ENCODE measurements at regions not wholly inside any gene's neighbourhood (a gene's known extent, or its start where the extent isn't known, plus 50 kb on each side); places are given as distances from the start of the nearest gene placed in this dataset.
"Not testable (repeated sequence)": the region's sequence is repeated elsewhere in the genome, so short reads cannot be mapped to it uniquely, and the experiment has no call there.

DNA sequence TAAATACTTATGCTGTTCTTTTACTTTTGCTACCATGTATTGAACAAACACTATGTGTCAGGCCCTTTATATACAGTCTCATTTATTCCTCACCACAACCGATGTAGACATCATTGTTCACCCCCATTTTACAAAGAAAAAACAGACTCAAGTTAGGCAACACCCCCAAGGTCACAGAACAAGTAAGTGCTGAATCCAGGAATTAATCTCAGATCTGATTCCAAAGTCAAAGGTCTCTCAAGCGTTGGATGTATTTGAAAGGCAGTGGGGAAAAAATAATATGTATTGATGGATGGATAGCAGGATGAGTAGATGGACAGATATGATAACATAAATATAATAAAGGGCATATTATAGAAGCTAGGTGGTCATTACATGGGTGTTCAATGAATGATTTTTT, 85.1 kb upstream of the VLDLR start:
- no peaks in the 10 kb centered on the region for H3K9me3 Mint-ChIP-seq
- H3K27ac Mint-ChIP-seq: no peak overlapping the region
- H3K27me3 Mint-ChIP-seq: peaks cover 3% of the 10 kb centered on the region
- no peak for DNase-seq
- intact Hi-C loops (cut with micrococcal nuclease): no loop called here
- H3K36me3 Mint-ChIP-seq (ENCODE audit: low read depth): no peaks in the 10 kb centered on the region
- no peak overlapping the region for H3K4me3 Mint-ChIP-seq
- no peaks in the 10 kb centered on the region for H3K4me1 Mint-ChIP-seq

DNA sequence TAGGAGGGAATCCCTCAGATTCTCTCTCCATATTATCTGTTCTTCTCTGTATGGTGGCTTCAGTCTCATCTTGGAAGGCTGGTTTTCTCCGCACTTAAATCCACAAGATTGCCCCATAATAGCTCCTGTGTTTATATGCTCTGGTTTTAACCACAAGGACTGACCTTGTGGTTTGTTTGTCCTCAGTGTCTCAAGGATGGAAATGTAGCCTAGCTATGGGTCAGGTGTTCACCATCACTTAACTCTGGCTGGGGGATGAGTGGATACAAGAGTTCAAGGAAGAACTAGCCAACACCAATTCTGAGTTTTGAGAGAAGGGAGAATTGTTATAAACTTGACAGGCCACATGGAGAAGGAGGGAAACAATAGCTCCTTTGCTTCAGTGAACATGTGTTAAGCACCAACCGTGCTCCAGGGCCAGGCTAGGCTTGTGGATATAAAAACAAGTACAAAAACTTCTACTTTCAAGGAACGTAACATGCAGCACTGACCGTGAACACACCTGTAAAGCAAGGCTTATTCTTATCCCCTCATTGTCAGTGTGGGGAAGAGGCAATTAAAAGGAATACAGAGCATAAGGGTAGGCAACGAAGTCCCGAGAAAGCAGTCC, 75.6 kb upstream of the VLDLR start:
- peaks cover 4% of the 10 kb centered on the region for H3K9me3 Mint-ChIP-seq
- no peaks in the 10 kb centered on the region for H3K36me3 Mint-ChIP-seq (ENCODE audit: low read depth)
- H3K27ac Mint-ChIP-seq: no peak overlapping the region
- H3K4me1 Mint-ChIP-seq: no peaks in the 10 kb centered on the region
- intact Hi-C loops (cut with micrococcal nuclease): no loop called here
- no peak overlapping the region for H3K4me3 Mint-ChIP-seq
- no peak for DNase-seq
- H3K27me3 Mint-ChIP-seq: no peaks in the 10 kb centered on the region

DNA sequence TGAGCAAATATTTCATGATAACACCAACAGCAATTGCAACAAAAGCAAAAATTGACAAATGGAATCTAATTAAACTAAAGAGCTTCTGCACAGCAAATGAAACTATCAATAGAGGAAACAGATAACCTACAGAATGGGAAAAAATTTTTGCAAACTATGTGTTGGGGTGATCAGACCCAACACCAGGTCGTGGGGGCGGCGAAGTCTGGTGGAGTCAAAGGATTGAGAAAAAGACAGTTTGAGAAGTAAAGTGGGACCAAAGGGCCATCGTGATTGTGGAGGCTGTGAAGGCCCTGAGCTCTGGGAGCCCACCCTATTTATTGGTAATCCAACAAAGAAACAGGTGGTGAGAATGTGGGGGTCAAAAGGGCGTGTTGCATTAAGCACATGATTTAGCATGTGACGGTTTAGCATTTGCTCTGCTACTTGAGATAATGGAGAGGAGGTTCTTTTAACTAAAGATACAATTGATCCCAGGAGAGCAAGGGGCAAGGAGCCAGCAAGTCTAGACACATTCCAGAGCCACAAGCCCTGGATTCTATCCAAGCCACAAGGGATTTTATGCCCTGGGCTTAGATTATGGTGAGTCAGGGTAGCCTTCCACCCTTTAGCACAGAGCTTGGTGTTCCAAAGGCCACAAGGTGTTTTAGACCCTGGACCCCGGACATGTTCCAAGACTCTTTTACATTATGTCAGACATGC, 65.5 kb upstream of the VLDLR start:
- DNase-seq; H3K4me3 Mint-ChIP-seq; H3K27ac Mint-ChIP-seq; H3K4me1 Mint-ChIP-seq; H3K27me3 Mint-ChIP-seq; H3K9me3 Mint-ChIP-seq; intact Hi-C loops (cut with micrococcal nuclease); H3K36me3 Mint-ChIP-seq (ENCODE audit: low read depth): not testable (repeated sequence)

DNA sequence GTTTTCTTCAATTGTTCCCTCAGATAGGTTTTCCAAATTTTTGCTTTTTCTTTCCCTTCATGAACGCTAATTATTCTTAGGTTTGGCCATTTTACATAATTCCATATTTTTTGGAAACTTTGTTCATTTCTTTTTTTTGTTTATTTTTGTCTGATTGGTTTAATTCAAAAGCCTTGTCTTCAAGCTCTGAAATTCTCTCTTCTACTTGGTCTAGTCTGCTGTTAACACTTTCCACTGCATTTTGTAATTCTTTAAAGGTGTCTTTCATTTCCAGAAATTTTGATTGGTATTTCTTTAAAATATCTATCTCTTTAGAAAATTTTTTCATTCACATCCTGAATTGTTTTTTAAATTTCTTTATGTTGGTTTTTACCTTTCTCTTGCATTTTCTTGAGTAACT, 63.9 kb upstream of the VLDLR start:
- H3K36me3 Mint-ChIP-seq (ENCODE audit: low read depth): no peaks in the 10 kb centered on the region
- H3K9me3 Mint-ChIP-seq: peaks cover 6% of the 10 kb centered on the region
- H3K4me3 Mint-ChIP-seq: no peak overlapping the region
- DNase-seq: no peak
- H3K27me3 Mint-ChIP-seq: no peaks in the 10 kb centered on the region
- intact Hi-C loops (cut with micrococcal nuclease): no loop called here
- H3K27ac Mint-ChIP-seq: no peak overlapping the region
- no peaks in the 10 kb centered on the region for H3K4me1 Mint-ChIP-seq

DNA sequence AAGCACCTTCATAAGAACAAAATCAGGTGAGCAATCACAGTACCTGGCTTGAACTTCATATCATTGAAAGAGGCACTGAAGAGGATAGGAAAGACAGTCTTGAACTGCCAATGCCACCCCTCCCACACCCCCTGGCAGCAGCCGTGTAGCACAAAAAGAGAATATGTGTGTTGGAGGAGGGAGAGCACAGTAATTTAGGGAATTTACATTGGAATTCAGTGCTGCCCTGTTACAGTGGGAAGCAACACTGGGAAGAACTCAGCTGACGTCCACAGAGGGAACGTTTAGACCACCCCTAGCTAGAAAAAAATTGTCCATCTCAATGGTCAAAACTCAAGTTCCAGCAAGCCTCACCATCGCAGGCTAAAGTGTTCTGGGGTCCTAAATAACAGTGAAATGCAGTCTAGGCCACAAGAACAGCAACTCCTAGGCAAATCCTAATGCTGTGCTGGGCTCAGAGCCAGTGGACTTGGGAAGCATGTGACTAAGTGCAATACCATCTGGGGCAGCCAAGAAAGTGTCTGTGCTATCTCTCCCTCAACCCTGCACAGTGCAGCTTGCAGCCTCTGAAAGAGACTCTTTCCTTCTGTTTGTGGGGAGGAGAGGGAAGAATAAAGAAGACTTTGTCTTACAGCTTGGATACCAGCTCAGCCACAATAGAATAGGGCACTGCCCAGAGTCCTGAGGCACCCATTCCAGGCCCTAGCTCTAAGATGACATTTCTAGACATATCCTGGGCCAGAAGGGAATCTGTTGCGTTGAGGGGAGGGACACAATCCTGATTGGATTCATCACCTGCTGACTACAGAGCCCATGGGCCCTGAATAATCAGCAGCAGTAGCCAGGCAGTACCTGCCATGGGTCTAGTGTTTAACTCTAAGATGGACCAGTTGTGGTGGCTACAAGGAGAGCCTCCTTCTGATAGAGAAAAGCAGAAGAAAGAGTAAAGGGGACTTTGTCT, 62.1 kb upstream of the VLDLR start:
- no peak for DNase-seq
- no peaks in the 10 kb centered on the region for H3K27me3 Mint-ChIP-seq
- no peaks in the 10 kb centered on the region for H3K4me1 Mint-ChIP-seq
- H3K27ac Mint-ChIP-seq: no peak overlapping the region
- no peaks in the 10 kb centered on the region for H3K36me3 Mint-ChIP-seq (ENCODE audit: low read depth)
- H3K9me3 Mint-ChIP-seq: peaks cover 7% of the 10 kb centered on the region
- H3K4me3 Mint-ChIP-seq: no peak overlapping the region
- intact Hi-C loops (cut with micrococcal nuclease): no loop called here

DNA sequence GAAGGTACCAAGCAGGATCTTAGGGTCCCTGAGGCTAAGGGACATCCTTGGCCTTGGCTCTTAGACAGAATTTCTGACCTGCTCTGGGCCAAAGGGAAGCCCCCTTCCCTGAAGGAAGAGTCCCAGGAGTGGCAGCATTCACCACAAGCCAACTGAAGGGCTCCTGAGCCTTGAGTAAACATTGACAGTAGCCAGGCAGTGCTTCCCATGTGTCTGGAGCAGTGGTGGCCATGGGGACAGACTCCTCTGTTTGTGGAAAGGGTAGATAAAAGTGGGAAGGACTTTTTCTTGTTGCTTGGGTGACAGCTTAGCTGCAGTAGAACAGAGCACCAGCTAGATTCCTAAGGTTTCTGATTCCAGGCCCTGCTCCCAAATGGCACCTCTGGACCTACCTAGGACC, 61.4 kb upstream of the VLDLR start:
- Mint-ChIP-seq H3K27ac (no peak overlapping the region), H3K27me3 (no peaks in the 10 kb centered on the region), H3K4me1 (no peaks in the 10 kb centered on the region), H3K4me3 (no peak overlapping the region), H3K9me3 (peaks cover 7% of the 10 kb centered on the region), H3K36me3 (ENCODE audit: low read depth) (no peaks in the 10 kb centered on the region)
- intact Hi-C loops (cut with micrococcal nuclease): no loop called here
- no peak for DNase-seq

DNA sequence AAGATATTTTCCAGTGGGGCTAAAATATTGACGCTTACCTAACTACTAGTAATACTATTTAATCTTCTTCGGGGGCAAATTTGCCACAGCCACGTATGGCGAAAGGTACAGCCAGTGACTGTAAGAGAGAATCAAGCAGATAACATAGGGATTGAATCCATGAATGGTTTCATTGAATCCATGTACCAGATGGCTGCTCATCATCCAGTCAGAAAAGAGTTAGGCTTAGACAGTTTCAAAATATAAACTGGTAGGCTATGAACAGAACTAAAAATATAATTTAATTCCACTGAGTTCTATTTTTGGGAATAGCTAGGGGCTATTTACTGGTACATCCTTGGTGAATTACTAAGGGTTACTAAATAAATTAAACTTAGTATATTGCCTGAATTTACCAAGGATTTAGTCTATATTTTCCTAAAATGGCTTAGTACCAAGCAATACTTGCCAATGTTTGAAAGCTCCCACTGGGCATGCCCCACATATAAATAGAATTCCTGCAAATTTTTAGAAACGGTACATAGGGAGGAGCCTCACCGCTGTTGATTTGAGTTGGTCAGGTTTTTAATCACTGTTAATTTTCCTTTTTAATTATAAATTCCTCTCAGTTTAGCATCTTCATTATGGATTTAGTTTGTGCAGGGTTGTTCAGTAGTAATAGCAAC, 55.8 kb upstream of the VLDLR start:
- Mint-ChIP-seq H3K27ac (no peak overlapping the region), H3K4me1 (no peaks in the 10 kb centered on the region), H3K9me3 (peaks cover 3% of the 10 kb centered on the region), H3K4me3 (no peak overlapping the region), H3K27me3 (no peaks in the 10 kb centered on the region), H3K36me3 (ENCODE audit: low read depth) (no peaks in the 10 kb centered on the region)
- DNase-seq: no peak
- intact Hi-C loops (cut with micrococcal nuclease): no loop called here

DNA sequence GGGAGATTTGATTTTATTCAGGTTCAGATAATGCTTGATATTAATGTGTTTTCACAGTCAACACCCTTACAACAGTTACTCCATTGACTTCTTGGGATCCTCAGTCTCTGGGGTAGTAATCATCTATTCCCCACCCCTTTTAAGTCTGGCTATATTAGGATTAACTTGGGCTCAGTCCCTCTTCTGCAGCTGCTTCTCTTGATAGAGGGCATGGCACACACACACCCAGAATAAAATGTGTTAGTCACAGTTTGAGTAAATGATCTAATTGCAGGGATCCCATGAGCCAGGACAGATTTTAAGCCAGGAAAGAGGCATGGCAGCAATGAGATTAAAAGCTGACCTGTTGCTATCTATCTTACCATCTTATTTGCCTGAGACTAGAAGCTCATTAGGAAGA, 53.7 kb upstream of the VLDLR start:
- Mint-ChIP-seq H3K36me3 (ENCODE audit: low read depth) (no peaks in the 10 kb centered on the region), H3K27me3 (peaks cover 2% of the 10 kb centered on the region)

DNA sequence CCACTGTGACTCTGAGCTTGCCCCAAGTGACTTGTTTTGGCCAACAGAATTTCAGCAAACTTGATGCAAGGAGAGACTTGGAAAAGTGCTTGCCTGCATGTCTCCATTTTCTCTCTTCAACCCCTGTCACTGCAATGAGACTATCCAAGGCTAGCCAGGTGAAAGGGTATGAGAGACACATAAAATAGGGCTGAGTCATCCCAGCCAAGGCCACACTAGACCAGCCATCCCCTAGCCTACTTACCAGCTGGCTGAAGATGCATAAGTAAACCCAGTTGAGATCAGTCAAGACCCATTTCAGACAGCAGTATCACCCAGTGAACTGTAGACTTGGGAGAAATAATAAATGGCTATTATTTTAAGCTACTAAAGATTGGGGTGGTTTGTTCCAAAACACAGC, 52.9 kb upstream of the VLDLR start:
- Mint-ChIP-seq H3K27me3 (peaks cover 2% of the 10 kb centered on the region), H3K4me3 (no peak overlapping the region), H3K36me3 (ENCODE audit: low read depth) (no peaks in the 10 kb centered on the region), H3K4me1 (no peaks in the 10 kb centered on the region), H3K27ac (no peak overlapping the region), H3K9me3 (no peaks in the 10 kb centered on the region)
- DNase-seq: no peak
- intact Hi-C loops (cut with micrococcal nuclease): no loop called here

More for the DNA sequence above, 53.7 kb upstream of the VLDLR start:
- no peak overlapping the region for H3K4me3 Mint-ChIP-seq
- H3K9me3 Mint-ChIP-seq: no peaks in the 10 kb centered on the region
- DNase-seq: no peak
- intact Hi-C loops (cut with micrococcal nuclease): no loop called here
- H3K4me1 Mint-ChIP-seq: no peaks in the 10 kb centered on the region
- no peak overlapping the region for H3K27ac Mint-ChIP-seq

DNA sequence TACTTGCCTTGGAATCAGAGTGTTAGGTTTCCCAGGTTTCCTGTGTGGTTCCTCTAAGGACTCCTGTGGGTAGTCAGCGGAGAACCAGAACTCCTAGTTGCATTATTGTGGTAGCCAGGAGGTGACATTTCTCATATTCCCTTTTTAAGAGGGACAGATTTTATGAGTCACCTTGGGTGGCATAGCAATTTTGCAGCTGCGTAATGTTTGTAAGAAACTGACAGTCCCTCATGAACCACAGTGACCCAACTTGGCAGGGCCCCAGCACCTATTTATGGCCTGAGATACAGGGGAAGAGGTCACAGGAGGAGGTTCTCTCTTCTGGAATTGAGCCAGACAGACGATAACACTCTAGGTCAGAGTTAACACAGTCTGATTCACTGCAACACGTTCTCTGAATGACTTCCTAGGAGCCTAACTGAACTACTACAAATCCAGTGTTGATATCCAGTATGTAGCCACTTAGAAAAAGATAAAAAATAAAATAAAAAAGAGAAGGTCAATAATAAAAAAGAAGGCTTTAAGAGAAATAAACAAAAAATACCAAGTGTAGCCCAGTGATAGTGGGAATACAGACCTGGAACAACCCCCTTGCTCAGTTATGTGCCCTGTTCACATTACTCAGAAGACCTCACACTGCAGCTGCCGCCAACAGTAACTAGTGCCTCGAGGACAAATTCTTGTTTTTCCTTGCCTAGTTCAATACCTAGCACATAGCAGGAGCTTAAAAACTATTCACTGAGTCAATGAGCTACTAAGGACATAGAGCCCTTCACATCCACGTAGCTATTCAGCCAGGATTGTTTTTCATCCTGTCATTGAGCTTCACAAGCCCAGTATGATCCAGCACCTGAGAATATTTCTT, 50.7 kb upstream of the VLDLR start:
- Mint-ChIP-seq H3K36me3 (ENCODE audit: low read depth) (no peaks in the 10 kb centered on the region), H3K4me3 (no peak overlapping the region), H3K27me3 (peaks cover 2% of the 10 kb centered on the region), H3K4me1 (no peaks in the 10 kb centered on the region), H3K9me3 (no peaks in the 10 kb centered on the region), H3K27ac (no peak overlapping the region)
- intact Hi-C loops (cut with micrococcal nuclease): no loop called here
- no peak for DNase-seq
